ENCODE measurements at regions not wholly inside any gene's neighbourhood (a gene's known extent, or its start where the extent isn't known, plus 50 kb on each side); places are given as distances from the start of the nearest gene placed in this dataset.
"Not testable (repeated sequence)": the region's sequence is repeated elsewhere in the genome, so short reads cannot be mapped to it uniquely, and the experiment has no call there.

DNA sequence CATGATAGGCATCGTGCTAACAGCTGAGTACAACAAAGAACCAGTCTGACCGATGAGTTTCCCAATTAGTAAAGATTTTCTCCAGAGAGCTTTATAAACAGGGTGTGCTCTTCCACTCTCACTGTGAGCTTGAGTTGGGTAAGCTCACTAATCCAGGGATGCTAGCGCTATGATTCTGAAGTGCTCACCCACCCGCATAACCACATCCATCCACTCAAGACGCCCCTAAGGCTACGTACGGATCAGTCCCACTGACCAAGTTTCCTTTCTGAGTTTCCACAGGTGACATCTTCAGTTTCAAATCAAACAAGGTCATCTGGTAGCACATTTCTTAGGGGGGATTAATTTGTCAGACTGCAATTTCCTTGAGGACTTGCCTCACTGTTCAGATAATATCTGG, 141.1 kb upstream of the ABI3BP start:
- DNase-seq: no peak

DNA sequence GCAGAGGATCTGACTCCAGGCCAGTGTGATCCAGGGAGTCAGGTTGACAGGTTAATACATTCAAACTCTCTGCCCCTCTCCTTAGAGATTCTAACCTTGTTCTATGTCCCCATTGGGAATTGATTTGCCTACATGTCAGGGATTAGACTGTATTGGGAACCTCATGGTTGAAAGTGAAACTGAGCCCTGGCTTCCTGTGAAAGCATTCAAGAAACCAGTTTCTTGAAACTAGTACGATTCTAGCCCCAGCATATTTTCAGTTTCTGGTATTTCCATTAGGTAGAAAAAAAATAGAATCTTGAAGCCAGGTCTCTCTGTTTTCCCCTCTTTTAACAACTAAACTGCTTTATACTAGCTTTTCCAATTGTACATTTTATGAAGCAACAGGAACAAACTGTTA, 140.4 kb upstream of the ABI3BP start:
- DNase-seq: no peak

DNA sequence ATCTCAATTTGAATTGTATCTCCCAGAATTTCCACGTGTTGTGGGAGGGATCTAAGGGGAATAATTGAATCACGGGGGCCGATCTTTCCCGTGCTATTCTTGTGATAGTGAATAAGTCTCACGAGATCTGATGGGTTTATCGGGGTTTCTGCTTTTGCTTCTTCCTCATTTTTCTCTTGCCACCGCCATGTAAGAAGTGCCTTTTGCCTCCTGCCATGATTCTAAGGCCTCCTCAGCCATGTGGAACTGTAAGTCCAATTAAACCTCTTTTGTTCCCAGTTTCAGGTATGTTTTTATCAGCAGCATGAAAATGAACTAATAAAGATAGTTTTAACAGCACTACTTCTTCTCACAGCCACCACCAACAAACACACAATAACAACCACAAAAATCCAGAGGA, 140.0 kb upstream of the ABI3BP start:
- DNase-seq: not testable (repeated sequence)

- no peak for DNase-seq
These were observed 138.5 kb upstream of the ABI3BP start for GRCh38 chr3:101131767-101132166.

GRCh38 chr3:101128786-101129185, 135.6 kb upstream of the ABI3BP start:
- no peak for DNase-seq

DNA sequence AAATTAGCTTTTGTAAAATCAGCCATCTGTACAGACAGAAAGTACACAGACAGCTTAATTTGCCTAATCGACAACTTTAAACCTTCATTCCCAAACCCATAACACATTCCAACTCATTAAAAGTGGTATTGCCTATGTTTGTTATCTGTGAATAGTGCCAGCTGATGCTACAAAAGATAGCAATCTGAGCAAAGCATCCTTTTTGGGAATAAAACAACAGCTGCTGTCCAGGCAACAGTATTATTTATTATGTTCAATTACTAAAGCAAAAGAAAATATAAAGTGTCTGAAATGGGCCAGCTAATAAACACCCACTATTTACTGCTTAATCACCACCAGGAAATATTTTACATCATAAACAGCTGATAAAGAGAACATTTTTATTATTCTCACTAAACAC, 134.8 kb upstream of the ABI3BP start:
- DNase-seq: no peak

GRCh38 chr3:101124125-101124524, 130.9 kb upstream of the ABI3BP start:
- no peak for DNase-seq

DNA sequence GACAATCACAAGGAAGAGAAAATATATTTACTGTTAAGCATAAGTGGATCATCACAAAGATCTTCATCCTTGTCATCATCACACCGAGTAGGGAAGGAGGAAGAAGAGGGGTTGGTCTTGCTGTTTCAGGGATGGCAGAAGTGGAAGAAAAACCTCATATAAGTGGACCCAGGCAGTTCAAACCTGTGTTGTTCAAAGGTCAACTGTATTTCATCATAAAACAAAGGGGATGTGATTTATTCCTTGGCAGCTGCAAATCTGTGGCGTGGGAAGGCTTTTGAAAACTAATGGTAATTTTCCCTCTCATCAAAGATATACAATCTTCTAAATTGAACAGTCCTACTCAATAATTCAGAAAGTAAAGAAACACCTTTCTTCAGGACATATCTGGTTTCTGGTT, 129.9 kb upstream of the ABI3BP start:
- DNase-seq: no peak

DNA sequence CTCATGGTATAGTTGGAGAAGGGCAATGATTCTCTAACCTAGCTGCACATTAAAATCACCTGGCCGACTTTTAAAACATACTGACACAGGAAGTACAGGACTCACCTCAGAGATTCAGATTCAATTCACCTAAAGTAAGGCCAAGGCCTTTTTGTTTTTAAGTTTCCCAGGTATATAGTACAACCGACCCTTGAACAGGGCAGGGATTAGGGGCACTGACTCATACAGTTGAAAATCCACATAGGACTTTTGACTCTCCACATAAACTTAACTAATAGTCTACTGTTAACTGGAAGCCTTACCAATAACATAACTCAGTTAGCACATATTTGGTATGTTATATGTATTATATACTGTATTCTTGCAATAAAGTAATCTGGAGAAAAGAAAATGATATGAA, 129.5 kb upstream of the ABI3BP start:
- DNase-seq: no peak

- DNase-seq: no peak
These were observed 126.8 kb upstream of the ABI3BP start for GRCh38 chr3:101120039-101120438.

GRCh38 chr3:101119535-101119934, 126.3 kb upstream of the ABI3BP start:
- DNase-seq: no peak

DNA sequence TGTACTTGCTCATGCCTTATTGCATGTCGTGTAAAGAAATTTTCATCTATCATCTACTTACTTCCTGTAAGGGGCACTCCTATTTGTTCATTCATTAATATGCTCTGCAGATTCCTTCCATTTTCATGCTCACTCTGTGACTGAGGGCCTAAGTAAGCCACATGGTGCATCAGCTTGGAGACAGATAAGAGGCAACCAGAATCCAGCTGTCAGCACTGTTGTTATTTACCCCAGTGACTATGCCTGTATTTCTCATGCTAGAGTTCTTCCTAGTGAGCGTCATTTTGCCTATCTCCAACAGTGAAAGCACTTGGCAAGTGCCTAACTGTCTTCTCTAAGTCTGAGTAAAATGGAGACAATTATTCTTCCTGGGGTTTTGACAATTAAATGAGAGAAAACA, 124.8 kb upstream of the ABI3BP start:
- DNase-seq: no peak

DNA sequence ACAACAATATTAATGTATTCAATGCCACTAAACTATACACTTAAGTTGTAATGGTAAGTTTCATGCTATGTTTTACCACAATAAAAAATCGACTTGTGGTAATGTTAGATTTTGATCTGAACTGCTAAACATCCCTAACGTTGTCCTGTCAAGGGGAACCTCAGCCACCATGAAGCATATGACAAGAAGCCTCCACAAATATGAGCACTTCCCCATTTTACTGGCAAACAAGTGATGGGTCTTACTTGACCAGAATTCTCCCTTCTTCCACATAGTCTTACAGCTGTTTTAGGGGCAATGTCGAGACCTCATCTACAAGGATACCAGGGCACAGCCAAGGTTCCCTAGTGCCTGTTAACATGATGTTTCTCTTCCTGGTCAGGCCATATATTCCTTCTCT, 124.2 kb upstream of the ABI3BP start:
- no peak for DNase-seq

DNA sequence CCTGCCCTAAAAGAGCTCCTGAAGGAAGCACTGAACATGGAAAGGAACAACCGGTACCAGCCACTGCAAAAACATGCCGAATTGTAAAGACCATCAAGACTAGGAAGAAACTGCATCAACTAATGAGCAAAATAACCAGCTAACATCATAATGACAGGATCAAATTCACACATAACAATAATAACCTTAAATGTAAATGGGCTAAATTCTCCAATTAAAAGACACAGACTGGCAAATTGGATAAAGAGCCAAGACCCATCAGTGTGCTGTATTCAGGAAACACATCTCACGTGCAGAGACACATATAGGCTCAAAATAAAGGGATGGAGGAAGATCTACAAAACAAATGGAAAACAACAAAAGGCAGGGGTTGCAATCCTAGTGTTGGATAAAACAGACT, 117.1 kb upstream of the ABI3BP start:
- not testable (repeated sequence) for DNase-seq

GRCh38 chr3:101104321-101104720, 111.1 kb upstream of the ABI3BP start:
- no peak for DNase-seq

DNA sequence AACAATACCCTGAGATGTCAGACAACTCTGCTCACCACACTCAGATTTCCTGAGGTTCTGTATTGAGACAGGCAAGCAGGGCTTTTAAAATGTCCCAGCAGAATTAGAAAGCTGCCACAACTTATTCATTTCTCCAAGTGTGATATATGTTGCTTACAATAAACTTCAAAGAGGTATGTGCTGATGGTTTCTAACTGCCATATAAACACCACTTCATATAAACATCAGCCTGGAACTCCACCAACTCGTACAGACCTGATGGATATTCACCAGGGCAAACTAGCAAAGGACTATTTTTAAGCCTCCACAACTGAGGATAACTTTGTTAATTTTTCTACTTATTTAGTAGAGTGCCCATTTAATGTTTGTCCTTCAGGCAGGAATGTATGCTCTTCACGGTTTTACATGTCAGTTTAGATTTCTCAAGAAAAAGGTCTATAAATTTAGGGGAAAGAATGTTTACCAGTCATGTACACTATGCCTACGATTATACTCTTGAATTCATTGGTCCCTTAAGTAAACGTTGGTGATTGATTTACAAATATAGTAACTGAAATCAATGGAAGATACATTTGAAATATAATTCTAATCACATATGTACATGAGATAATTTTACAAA, 109.6 kb upstream of the ABI3BP start:
- DNase-seq: no peak

DNA sequence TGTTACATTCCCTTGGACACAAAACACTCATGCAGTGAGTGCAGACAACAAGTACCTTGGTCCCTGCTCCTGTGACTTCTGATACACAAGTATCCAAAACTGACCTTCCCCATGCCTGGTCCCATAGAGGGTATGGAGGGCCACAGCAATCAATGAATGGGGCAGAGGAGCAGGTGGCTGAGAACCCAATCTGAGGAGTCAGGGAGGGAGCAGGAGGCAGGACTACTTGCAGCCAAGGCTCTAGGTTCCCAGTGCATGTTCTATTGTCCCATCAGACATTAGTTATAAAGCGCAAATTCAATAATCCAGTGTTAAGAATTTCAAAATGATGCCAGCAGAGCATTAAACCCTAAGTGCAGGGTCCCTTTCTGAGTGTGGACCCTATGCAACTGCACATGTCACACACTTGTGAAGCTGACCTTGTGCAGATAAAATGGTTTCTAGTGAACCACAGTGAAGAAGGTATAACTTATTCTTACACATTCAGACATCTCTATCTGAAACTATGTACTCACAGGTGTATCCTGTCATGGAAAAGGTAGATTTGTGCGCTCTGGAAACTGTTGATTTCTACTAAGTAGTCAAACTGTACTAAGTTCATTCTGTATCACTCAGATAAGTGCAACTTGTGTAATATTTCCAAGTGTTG, 107.3 kb upstream of the ABI3BP start:
- no peak for DNase-seq

DNA sequence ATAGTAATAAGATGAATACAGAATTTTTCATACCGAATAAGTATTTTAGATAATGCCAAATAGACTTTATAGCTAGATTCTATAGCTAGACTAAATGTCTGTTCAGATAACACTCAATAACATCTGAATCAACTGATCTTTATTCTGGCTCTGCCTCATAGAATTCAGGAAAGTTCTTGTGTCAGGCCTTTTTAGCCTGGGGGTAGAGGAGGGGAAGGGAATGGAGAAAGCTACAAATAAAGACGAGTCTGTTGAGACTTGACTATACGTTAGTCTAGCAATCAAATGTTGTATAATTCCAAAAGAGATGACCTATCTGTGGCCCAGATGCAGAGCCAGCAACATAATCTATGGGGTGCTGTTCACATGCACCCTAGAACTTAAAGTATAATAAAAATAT, 106.6 kb upstream of the ABI3BP start:
- no peak for DNase-seq

DNA sequence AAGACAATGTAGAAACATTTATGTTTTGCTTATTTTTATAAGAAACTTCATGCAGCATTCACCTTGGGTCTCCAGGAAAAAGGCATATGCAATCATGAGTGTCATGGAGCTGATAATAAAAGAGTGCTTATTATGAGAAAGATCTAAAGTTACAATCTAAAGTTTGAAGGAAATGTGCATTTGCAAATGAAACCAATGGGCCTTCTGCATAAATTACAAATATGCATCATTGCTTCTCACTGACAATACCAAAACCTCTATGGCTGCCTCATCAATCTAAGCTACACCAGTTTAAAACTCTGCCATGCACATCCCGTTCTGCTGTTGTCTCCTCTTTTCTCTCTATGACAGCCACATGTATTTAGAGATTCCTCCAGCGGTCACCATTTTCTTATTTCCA, 103.2 kb upstream of the ABI3BP start:
- no peak for DNase-seq

- DNase-seq: no peak
These were observed 102.6 kb upstream of the ABI3BP start for GRCh38 chr3:101095693-101096430.

- no peak for DNase-seq
These were observed 98.3 kb upstream of the ABI3BP start for GRCh38 chr3:101091489-101091888.

- DNase-seq: no peak
These were observed 92.5 kb upstream of the ABI3BP start for GRCh38 chr3:101085752-101086151.

GRCh38 chr3:101084404-101084803, 91.2 kb upstream of the ABI3BP start:
- DNase-seq: no peak

DNA sequence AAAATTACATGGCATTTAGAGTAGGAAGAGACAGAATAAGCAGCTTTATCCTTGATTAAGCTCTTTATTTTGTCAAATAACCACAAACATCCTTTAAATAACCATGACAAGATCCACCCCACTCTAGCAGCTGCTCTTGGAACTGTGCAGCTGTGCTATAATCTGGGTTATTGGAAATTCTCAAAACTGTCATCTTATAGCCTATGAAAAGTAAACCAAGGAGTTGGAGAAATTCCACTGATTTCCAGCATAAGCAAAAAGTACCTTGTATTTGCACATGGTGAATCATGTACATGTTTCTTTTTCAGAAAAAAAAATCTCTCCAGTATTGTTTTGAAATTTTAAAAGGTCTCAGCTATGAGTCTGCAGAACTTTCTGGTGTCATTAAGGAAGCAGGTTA, 88.8 kb upstream of the ABI3BP start:
- DNase-seq: no peak

- no peak for DNase-seq
These were observed 88.2 kb upstream of the ABI3BP start for GRCh38 chr3:101081446-101081845.

Measured in GF-D8 (cell line).